PC-3 (cell line): ENCODE measurements at regions not wholly inside any gene's neighbourhood (a gene's known extent, or its start where the extent isn't known, plus 50 kb on each side); places are given as distances from the start of the nearest gene placed in this dataset.

ENCODE experiments used
- ATAC-seq: fragments of 200-7000 bp; cut with Tn5 transposase; 2 replicates; pipeline ENCODE4 v1.9.1; 2020; ENCODE audit warnings: mild to moderate bottlenecking, moderate library complexity
- BruUV-seq: library from RNA; stranded (reverse); fragments of 400-500 nt; replicated peaks from 2 replicates; lab custom pipeline; 2021; lab: Mats Ljungman, UMichigan
- CTCF ChIA-PET: fragments of 300-600 bp; sonication (Branson Sonifier 250); formaldehyde crosslinking; loops from one replicate; lab custom pipeline; 2022; ENCODE audit warnings: antibody characterized with exemption; lab: Charles Lee
- POLR2A ChIA-PET: fragments of 300-600 bp; sonication (Branson Sonifier 250); formaldehyde crosslinking; loops from one replicate; lab custom pipeline; 2022; ENCODE audit warnings: antibody characterized with exemption; ENCODE audit not compliant: unreplicated experiment; lab: Charles Lee
- DNase-seq: peaks from one replicate; pipeline ENCODE4 v3.0.0-alpha.2; 2015
- H2AFZ ChIP-seq: fragments of 300-600 bp; sonication (generic); 2 replicates; pipeline ENCODE4 v1.6.0; 2016; ENCODE audit warnings: antibody characterized with exemption, low read length
- H3F3A ChIP-seq: fragments of 300-600 bp; sonication (generic); one replicate; pipeline ENCODE4 v1.6.0; 2017; ENCODE audit warnings: antibody characterized with exemption, low read length, control low read depth, mild to moderate bottlenecking; ENCODE audit not compliant: unreplicated experiment
- H3K27ac ChIP-seq: fragments of 300-600 bp; sonication (generic); 2 replicates; pipeline ENCODE4 v1.5.1; 2016; ENCODE audit warnings: mild to moderate bottlenecking, low read length
- H3K27me3 ChIP-seq: fragments of 300-600 bp; sonication (generic); 2 replicates; pipeline ENCODE4 v1.6.1; 2016; ENCODE audit warnings: low read length, mixed read lengths
- H3K36me3 ChIP-seq: fragments of 300-600 bp; sonication (generic); 2 replicates; pipeline ENCODE4 v1.6.1; 2016; ENCODE audit warnings: low read depth, mixed run types, low read length, mixed read lengths
- H3K4me1 ChIP-seq: fragments of 300-600 bp; sonication (generic); 2 replicates; pipeline ENCODE4 v1.5.1; 2016; ENCODE audit warnings: low read length; ENCODE audit not compliant: insufficient read depth
- H3K4me2 ChIP-seq: fragments of 300-600 bp; sonication (generic); 2 replicates; pipeline ENCODE4 v1.6.0; 2016; ENCODE audit warnings: low read length
- H3K4me3 ChIP-seq: fragments of 300-600 bp; sonication (generic); 2 replicates; pipeline ENCODE4 v1.5.1; 2016; ENCODE audit warnings: mild to moderate bottlenecking, low read length, mixed read lengths
- H3K79me2 ChIP-seq: fragments of 300-600 bp; sonication (generic); 2 replicates; pipeline ENCODE4 v1.6.1; 2017; ENCODE audit warnings: low read length, mixed read lengths
- H3K9ac ChIP-seq: fragments of 300-600 bp; sonication (generic); 2 replicates; pipeline ENCODE4 v1.6.0; 2016; ENCODE audit warnings: mild to moderate bottlenecking, low read length
- H3K9me2 ChIP-seq: fragments of 300-600 bp; sonication (generic); replicated peaks from 2 replicates; pipeline ENCODE4 v1.6.1; 2016; ENCODE audit warnings: mixed run types, low read length, mixed read lengths
- H3K9me3 ChIP-seq: fragments of 300-600 bp; sonication (generic); 2 replicates; pipeline ENCODE4 v1.6.1; 2016; ENCODE audit warnings: low read length, mixed read lengths
- H4K20me1 ChIP-seq: fragments of 300-600 bp; sonication (generic); 2 replicates; pipeline ENCODE4 v1.6.1; 2016; ENCODE audit warnings: low read length, mixed read lengths
- CTCF ChIP-seq: fragments of 300-600 bp; sonication (generic); conservative IDR thresholded peaks from 2 replicates; pipeline ENCODE4 v1.5.1; 2017; ENCODE audit warnings: antibody characterized with exemption, low read depth, mild to moderate bottlenecking, low read length
- EZH2 ChIP-seq: fragments of 300-600 bp; sonication (generic); IDR thresholded peaks from one replicate; pipeline ENCODE4 v1.6.1; 2017; ENCODE audit warnings: antibody characterized with exemption, mild to moderate bottlenecking, low read length; ENCODE audit not compliant: unreplicated experiment
- EZH2phosphoT487 ChIP-seq: fragments of 300-600 bp; sonication (generic); IDR thresholded peaks from 2 replicates; pipeline ENCODE4 v1.6.1; 2018; ENCODE audit warnings: mild to moderate bottlenecking, antibody characterized with exemption, low read length, borderline replicate concordance
- intact Hi-C: fragments of 100-400 bp; cut with micrococcal nuclease; formaldehyde crosslinking; loops from 2 replicates; pipeline ENCODE4 v1.9.0; 2023

GRCh38 chr12:66774929-66775328 is 96.1 kb upstream of the GRIP1 start:
- no peak for TF ChIP-seq EZH2
- no peak for TF ChIP-seq EZH2phosphoT487
- no peak for TF ChIP-seq CTCF
- Histone ChIP-seq H3K4me3 (no peak overlapping the region), H3F3A (no peaks in the 10 kb centered on the region), H3K27me3 (no peaks in the 10 kb centered on the region), H3K9me2 (no peaks in the 10 kb centered on the region), H3K9me3 (no peaks in the 10 kb centered on the region), H3K9ac (no peak overlapping the region), H4K20me1 (no peaks in the 10 kb centered on the region), H3K36me3 (no peaks in the 10 kb centered on the region), H3K27ac (no peak overlapping the region), H2AFZ (no peak overlapping the region), H3K4me1 (peaks cover 22% of the 10 kb centered on the region), H3K4me2 (no peak overlapping the region), H3K79me2 (no peaks in the 10 kb centered on the region)
- ATAC-seq = no peak
- POLR2A ChIA-PET = no interaction called here
- intact Hi-C loops = no loop called here
- BruUV-seq = no TSS peak
- no peak for DNase-seq
- CTCF ChIA-PET = no interaction called here

GRCh38 chr12:66775871-66776270 is 97.0 kb upstream of the GRIP1 start:
- H4K20me1 ChIP-seq = no peaks in the 10 kb centered on the region
- H3F3A ChIP-seq = no peaks in the 10 kb centered on the region
- no peak overlapping the region for H3K4me3 ChIP-seq
- H3K4me1 ChIP-seq = peaks cover 22% of the 10 kb centered on the region
- H2AFZ ChIP-seq = no peak overlapping the region
- no TSS peak for BruUV-seq
- TF ChIP-seq EZH2phosphoT487 (no peak), EZH2 (no peak), CTCF (no peak)
- no peaks in the 10 kb centered on the region for H3K9me3 ChIP-seq
- H3K79me2 ChIP-seq = no peaks in the 10 kb centered on the region
- DNase-seq = peak; percentile 64
- ChIA-PET POLR2A (no interaction called here), CTCF (no interaction called here)
- H3K9ac ChIP-seq = no peak overlapping the region
- intact Hi-C loops = no loop called here
- H3K9me2 ChIP-seq = no peaks in the 10 kb centered on the region
- no peaks in the 10 kb centered on the region for H3K36me3 ChIP-seq
- H3K27ac ChIP-seq = no peak overlapping the region
- H3K4me2 ChIP-seq = peak overlapping the region; percentile 35; the same call in 1 of the 2 replicates
- peak; percentile 33 for ATAC-seq
- H3K27me3 ChIP-seq = no peaks in the 10 kb centered on the region

GRCh38 chr12:66776974-66777373 is 98.1 kb upstream of the GRIP1 start:
- Histone ChIP-seq H3K9me3 (no peaks in the 10 kb centered on the region), H4K20me1 (no peaks in the 10 kb centered on the region), H3K36me3 (no peaks in the 10 kb centered on the region), H3K27me3 (no peaks in the 10 kb centered on the region), H3F3A (no peaks in the 10 kb centered on the region), H3K9ac (no peak overlapping the region), H2AFZ (no peak overlapping the region), H3K4me3 (no peak overlapping the region), H3K4me2 (no peak overlapping the region), H3K27ac (no peak overlapping the region), H3K79me2 (no peaks in the 10 kb centered on the region), H3K4me1 (peaks cover 22% of the 10 kb centered on the region), H3K9me2 (no peaks in the 10 kb centered on the region)
- ChIA-PET CTCF (no interaction called here), POLR2A (no interaction called here)
- no peak for TF ChIP-seq EZH2phosphoT487
- no peak for TF ChIP-seq EZH2
- TF ChIP-seq CTCF = no peak
- BruUV-seq = no TSS peak
- intact Hi-C loops = no loop called here
- ATAC-seq (no peak), DNase-seq (no peak)
